Dedifferentiated amniotic fluid mesenchymal stem cell (primary cell): ENCODE measurements at regions not wholly inside any gene's neighbourhood (a gene's known extent, or its start where the extent isn't known, plus 50 kb on each side); places are given as distances from the start of the nearest gene placed in this dataset.
"Not testable (repeated sequence)": the region's sequence is repeated elsewhere in the genome, so short reads cannot be mapped to it uniquely, and the experiment has no call there.

ENCODE experiments used
- DNase-seq: peaks from one replicate; pipeline ENCODE4 v3.0.0-alpha.2; 2016; ENCODE audit errors: extremely low spot score

DNA sequence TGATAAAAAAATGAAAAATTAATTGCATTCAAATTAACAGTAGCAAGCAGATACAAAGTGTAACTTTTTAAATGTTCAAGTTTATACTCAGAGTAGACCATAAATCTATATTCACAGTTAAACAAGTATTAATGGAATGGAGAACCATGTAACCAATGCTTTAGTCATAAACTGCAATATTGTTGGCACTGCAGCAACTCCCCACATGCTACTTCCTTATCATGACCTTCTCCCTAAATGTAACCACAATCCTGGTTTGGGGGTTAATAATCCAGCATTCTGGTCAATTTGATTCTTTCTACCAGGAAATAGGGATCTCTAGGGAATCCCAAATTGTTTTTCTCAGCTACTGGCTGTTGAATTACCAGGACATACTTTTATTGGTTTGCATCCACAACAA, 223.9 kb upstream of the DCAF8L1 start:
- DNase-seq = no peak

DNA sequence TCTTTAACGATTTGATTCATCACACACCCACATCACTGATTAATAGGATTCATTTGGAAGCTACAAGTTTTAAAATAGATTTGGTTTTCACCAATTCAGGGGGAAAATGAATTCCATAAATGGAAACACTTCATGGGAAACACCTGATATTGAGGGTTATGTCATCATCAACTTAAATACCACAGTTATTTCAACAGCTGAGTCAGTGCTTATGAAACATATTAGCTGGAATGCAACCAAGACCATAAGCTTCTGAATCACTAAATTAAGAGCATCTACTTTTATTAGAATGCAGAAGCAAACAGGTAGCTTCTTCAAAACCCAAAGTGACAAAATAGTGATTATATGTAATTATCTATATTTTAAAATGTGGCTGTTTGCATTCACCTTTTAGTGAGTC, 207.8 kb upstream of the DCAF8L1 start:
- peak; percentile 22 for DNase-seq

DNA sequence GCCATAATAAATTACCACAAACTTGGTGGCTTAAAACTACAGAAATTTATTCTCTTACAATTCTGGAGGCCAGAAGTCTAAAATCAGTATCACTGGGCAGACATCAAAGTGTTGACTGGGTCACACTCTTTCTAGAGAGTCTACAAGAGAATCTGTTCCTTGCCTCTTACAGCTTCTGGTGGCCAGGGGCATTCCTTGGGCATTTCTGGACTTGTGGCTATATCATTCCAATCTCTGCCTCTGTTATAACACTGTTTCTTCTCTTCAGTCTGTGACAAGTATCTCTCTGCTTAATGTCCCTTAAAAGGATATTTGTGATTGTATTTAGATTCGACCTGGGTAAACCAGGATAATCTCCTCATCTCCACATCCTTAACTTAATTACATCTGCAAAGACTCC, 207.3 kb upstream of the DCAF8L1 start:
- no peak for DNase-seq

DNA sequence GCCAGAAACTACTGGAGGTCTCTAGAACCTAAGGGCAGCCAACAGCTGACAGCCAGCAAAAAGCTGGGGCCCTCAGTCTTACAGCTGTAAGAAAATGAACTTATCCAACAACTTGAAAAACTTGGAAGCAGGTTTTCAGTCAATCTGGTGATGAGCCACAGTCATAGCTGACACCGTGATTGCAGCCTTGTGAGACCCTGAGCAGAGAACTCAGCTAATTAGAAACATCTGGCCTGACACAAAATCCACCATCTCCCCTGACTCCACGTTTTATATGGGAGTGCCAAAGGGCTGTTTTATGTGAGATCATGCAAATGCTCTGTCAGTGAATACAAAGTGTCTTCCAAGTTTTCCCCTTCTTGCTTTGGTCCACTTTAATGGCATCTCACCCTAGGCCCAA, 198.8 kb upstream of the DCAF8L1 start:
- no peak for DNase-seq

DNA sequence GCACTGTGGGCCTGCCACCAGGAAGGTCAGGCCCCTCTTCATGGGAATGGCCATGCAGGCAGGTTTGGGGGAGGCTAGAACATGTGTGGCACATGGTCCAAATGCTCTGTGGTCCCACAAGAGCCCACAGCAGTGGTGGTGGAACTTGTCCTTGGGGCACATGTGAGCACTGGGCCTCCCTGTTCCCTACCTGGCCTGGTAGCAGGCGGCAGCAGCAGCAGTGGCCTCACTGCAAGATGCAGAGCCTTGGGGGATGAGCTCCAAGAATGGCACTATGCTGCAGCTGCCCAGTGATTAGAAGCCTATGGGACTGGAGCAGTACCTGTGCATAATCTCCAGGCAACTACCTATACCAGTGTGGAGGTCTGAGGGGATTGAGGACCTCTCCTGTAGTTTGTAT, 197.0 kb upstream of the DCAF8L1 start:
- no peak for DNase-seq

DNA sequence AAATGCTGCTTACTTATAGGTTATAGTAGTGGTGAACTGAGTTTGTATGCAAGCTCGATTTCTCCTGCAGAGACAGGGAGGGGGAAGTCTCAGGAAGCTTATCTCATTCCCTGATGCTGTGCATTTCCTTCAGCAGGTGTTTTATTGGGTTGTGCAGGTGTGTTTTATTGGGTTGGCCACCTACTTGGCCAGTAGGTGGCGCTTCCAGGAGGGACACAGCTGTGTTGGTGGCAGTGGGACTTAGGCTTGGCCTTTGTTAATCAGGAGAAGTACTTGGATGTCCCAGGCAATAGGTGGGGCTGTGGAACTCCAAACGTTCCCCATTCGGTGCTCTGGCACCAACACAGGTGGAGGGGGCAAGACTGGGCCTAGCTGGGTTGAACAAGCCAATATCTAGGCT, 196.0 kb upstream of the DCAF8L1 start:
- no peak for DNase-seq

DNA sequence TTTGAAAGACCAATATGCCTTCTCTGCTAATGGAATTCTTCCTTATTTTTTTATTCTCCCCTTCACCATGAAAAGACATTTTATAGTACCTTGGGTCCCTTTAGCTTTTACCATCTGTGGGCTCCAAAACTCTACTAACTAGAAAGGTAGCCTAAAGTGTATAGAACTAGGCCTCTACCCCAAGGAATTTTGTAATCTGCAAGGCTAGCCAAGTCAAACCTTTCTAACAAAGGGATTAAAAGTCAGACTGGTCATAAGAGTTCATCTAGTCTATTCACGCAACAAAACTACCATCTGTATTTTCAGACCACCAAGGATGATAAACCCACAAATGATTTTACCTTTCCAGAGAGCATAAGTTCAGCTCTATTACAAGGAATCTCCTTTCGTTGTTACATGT, 189.5 kb upstream of the DCAF8L1 start:
- no peak for DNase-seq

DNA sequence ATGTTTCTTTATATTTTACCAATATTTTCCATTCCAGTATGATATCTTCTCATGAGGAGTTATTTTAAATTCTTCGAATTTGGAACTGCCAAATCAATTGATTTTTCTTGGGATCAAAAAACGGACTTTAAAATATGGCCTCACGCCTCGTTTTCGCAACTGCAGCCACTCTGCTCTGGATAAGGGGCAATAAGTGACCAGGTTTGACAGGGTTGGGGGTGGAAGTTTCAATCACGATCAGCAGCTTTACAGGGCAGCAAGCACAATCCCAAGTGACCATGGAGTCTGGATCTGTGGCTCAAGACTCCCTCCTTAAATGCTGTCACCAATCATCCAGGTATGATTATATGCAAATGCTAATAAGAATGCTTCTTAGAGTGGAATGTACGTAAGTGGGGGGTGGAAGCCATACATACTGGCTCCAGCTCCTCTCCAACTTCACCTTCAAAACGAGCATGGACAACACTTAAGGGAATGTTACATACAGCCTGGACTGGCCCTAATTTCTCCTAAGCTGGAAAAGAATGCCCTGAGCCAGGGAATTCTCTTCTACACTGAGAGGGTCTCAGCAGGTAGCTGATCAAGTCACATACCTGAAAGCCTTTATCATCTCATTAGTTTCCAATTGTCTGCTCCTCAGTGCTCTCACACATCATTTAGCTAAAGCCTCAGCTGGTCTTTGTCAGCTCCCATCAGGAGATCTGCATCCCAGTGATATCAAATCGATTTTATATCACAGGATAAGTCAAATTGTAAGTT, 176.9 kb upstream of the DCAF8L1 start:
- no peak for DNase-seq

DNA sequence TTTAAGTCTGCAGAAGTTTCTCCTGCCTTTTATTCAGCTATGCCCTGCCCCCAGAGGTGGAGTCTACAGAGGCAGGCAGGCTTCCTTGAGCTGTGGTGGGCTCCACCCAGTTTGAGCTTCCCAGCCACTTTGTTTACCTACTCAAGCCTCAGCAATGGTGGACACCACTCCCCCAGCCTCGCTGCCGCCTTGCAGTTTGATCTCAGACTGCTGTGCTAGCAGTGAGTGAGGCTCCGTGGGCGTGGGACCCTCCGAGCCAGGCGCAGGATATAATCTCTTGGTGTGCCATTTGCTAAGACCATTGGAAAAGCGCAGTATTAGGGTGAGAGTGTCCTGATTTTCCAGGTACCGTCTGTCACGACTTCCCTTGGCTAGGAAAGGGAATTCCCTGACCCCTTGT, 171.0 kb upstream of the DCAF8L1 start:
- DNase-seq = not testable (repeated sequence)

DNA sequence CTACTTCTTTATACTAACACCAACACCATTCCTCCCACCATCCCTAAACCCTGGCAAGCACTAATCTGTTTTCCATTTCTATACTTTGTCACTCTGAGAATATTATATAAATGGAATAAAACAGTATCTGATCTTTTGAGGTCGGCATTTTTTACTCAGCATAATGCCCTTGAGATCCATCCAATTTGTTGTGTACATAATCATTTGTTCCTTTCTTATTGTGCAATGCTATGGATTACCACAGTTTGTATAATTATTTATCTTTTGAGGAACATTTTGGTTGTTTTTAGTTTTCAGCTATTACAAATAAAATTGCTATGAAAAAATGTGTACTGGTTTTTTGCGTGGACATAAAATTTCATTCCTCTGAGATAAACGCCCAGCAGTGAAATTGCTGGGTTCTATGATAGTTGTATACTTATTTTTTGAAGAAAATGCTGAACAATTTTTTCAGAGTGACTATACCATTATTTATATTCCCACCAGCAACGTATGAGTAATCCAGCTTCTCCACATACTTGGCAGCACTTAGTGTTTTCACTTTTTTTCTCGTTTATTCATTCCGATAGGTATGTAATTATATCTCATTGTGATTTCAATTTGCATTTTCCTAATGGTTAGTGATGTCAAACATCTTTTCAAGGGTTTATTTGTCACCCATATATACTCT, 154.3 kb upstream of the DCAF8L1 start:
- DNase-seq = no peak

DNA sequence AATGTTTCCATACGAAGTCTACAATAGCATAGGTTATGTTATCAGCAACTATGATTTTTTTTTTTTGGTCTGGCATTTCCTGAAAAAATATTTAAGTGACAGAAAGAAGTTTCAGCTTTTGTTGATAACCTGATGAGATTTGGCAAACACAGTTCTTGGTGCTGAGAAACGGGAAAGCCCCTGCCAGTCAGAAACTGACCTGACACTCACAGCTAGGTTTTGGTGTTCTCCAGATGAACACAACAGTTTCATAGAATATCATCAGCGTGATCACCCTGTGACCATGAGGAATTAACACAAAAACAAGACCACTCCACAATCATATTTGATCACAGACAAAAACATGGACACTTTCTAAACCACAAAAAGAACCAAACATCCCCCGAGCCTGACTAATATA, 152.5 kb upstream of the DCAF8L1 start:
- DNase-seq = no peak

DNA sequence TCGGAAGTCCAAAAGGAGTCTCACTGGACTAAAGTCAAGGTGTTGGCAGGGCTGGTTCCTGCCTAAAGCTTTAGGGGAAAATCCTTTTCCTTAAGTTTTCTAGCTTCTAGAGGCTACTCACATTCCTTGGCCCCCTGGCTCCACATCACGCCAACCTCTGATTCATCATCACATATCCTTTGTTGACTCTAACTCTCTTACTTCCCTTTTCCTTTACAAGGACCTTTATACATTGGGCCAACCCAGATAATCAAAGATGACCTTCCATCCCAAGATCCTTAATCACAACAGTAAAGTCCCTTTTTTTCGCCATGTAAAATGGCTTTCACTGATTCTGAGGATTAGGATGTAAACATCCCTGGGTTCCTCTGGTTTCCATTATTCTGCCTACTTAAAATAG, 146.4 kb upstream of the DCAF8L1 start:
- no peak for DNase-seq

DNA sequence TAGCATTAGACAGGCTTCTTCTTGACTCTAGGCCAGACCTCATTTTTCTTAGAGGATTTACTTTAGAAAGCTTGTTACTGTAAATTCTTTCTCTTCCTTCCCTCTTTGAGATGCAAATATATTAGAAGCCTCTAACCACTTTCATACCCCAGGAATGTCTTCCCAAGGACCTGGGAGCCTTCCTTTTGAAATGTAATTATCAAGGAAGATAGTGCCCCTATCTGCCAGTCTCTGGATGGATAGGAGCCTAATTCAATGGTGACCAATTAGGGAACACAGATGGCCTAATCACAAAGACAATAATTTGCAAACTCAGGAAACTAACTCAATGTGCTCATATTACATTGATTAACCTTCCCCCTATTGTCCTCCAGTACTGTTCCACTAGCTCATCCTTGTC, 145.6 kb upstream of the DCAF8L1 start:
- no peak for DNase-seq

DNA sequence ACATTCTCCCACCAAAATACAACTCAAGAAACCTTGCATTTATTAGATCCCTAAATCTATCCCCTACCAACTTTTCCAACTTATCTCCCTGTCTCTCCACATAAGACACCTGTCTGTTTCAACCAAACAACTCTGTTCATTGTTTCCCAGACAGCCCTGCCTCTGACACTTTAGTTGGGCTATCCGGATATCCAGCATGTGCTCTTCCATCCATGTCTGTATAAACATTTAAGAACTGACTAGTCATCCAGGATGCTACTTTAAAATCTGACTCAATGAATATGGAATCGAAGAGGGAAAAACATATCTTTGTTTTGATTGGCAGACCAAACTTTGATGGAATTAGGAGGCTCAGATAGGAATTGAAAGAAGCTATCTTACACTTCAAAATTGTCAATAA, 143.2 kb upstream of the DCAF8L1 start:
- DNase-seq = no peak

DNA sequence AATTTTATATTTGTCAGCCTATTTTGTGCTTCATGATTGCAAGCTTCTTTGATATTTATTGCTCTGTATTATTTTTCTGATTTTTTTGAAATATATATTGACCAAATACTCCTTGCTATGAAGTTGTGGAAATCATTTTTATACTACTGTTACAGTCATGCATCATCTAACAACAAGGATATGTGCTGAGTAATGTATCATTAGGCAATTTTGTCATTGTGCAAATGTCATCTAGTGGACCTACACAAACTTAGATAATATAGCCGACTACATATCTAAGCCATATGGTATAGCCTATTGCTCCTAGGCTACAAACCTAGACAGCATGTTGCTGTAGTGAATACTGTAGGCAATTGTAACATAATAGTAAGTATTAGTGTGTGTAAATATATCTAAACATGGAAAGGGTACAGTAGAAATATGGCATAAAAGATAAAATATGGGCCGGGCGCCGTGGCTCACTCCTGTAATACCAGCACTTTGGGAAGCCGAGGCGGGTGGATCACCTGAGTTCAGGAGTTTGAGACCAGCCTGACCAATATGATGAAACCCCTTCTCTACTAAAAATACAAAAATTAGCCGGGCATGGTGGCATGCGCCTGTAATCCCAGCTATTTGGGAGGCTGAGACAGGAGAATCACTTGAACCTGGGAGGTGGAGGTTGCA, 139.5 kb upstream of the DCAF8L1 start:
- DNase-seq = not testable (repeated sequence)

DNA sequence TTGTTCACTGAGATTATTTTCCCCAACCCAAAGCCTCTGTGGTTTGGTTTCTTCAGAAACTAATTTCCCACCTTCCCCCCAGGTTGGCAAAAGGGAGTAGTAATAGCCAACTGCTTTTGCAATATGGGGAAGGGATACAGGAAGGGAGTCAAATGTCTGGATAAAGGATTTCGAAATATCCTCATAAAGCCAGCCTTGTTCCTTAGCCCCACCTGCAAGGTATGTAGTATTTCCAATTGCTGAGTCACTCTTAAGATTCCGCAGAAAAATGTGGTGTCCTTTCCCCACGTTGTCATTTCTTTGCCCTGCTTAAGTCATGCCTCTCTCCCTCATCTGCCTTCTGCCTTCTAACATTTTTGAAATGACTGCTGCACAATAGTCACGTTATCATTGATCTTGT, 138.8 kb upstream of the DCAF8L1 start:
- no peak for DNase-seq

DNA sequence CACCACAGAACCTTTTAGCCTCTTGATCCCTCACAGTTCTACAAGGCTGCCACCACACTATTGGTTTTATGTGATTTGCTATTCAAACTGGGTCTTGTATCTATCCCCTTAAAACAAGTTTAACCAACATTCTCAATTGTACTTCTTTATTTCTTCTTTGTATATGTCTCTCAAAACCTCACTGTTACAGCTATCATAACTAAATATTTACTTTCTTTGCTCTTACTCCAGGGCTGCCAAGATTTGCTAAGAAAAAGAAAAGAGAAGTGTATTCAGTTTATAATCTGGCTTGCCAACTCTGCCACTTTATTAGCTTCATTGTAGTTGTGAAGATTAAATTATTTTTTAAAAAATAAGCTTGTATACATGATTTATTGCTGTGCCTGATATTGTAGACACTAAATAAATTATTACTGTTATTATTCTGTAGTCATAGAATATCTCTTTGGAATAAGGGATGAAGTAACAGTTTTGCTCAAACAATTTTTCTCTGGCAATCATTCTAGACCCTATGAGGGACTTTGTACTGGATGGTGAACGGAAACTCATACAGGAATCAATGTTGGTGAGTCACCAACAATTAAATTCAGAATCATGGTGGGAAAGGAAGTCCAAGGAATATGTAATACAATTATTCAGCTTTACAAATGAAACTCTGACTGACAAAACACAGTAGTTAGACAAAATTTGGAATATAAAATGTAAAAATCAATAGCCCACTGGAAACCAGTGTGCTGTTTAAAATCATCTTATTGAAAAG, 127.1 kb upstream of the DCAF8L1 start:
- DNase-seq = no peak

DNA sequence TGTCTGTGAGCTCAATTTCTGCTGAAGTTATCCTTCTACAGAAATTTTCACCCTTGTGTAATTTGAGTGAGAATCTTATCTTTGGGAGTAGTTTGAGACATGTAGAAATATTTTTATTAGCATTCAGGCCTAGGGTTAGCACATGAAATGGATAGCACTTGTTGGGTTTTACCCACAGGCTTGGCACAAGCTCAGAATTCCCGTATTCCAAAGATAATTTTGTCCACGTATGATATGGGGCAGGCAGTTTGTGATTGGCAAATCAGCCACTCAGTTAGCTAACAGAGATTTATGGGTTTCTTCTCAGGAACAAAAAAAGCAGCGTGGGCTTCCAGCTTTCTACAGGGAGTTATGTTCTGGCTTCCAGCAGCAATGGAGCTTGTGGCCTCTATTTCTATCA, 117.9 kb upstream of the DCAF8L1 start:
- DNase-seq = no peak

DNA sequence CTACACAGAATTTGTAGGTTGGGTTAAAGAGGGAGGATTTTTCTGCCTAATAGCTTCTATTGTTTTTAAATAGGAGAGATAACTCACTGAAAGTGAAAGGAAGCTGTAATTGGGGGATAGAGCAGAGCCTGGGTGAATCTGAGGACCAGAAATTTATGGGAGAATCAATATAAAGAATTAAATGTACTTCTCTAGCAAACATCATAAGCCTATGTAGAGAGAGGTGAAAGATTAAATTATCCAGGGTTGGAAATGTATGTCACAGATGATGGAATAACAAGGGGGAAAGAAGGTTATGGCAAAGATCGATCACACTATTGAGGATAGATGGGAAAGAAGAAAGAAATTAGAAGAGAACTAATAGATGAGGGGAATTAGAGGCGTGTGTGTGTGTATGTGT, 104.4 kb upstream of the DCAF8L1 start:
- DNase-seq = no peak

DNA sequence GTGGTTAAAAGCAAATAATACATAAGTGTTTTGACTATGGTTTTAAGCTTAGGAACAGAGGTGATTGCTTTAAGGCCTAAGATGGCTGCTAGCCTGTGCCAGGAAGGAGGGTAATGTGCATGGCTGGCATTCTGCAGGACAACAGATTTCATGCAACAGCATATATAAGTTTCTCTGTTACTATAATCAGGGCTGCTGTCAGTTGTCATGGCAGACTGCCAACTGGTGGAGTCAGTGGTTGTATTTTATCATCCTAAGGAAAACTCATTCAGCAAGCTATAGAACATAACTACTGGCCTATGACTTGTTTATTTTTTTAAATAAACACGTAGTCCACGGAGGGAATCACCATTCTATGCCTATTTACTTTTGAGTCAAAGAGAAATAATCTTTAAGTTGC, 77.7 kb upstream of the DCAF8L1 start:
- no peak for DNase-seq

DNA sequence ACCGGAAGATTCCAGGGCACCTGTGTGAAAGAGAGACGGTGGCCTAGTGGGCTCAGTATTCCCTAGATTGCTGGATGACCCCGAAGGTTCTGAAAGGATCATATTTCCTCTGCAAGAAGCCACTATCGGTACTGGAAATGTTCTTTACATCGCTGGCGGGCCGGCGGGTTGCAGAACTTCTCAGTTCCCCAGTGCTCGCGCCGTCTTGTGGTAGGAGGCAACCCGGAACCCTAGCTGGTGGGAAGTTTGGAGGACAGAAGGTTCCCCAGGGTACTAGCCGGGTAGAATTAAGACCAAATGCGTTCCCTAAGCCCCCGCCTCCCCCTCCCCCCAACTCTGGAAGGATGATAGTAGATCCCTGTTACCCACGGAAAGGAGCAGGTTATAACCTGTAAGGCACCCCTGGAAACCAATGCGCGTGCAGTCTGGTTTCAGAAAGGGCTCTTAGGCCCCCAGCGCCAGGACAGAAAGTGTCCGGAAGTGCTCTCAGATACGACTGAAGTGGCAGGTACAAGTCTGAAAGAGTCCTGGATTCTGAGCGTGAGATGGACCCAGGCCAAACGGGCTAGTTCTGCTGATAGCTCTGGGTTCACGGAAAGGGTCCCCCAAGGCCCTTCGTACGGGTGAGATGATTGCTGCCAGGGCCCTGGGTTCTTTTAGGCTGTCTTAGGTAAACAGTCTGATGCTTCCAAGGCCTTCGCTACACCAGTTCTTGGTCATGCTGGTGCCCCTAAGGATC, 61.7 kb upstream of the DCAF8L1 start:
- DNase-seq = no peak

DNA sequence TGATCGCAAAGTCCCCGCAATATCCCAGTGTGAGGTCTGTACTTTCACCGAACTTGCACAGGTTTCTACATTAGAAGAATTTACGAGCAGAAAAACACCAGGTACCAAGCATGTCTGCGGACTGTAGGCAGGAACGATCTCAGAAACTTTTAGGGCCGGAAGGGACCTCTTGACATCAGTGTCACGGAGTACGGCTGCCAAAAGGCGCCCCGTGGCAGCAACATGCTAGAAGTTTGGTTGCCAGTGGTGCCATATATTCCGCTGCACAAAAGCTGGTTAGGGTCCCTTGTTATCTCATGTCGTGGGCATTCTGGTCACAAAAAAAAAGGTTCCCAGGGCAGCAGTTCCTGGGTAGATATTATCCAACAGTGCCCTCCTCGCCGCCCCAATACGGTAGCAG, 61.0 kb upstream of the DCAF8L1 start:
- no peak for DNase-seq
